Caco-2 (cell line): ENCODE measurements at regions not wholly inside any gene's neighbourhood (a gene's known extent, or its start where the extent isn't known, plus 50 kb on each side); places are given as distances from the start of the nearest gene placed in this dataset.

Experiments used
- BruUV-seq: library from RNA; stranded (reverse); fragments of 400-500 nt; replicated peaks from 2 replicates; lab custom pipeline; 2021; lab: Mats Ljungman, UMichigan
- CTCF ChIA-PET: fragments of 300-600 bp; sonication (Branson Sonifier 250); formaldehyde crosslinking; loops from one replicate; lab custom pipeline; 2022; ENCODE audit warnings: antibody characterized with exemption; lab: Charles Lee
- POLR2A ChIA-PET: fragments of 300-600 bp; sonication (Branson Sonifier 250); formaldehyde crosslinking; loops from one replicate; lab custom pipeline; 2022; ENCODE audit warnings: antibody characterized with exemption; lab: Charles Lee
- DNase-seq, 2 experiments: peaks; one replicate each; pipeline versions ENCODE4 v3.0.0 to v3.0.0-alpha.2; 2020 to 2022
- H3K27me3 ChIP-seq: replicated peaks from 2 replicates; pipeline ENCODE4 v1.6.0; 2011; ENCODE audit warnings: low read length; ENCODE audit not compliant: control insufficient read depth, insufficient read depth
- H3K36me3 ChIP-seq: 2 replicates; pipeline ENCODE4 v1.5.1; 2011; ENCODE audit warnings: low read length; ENCODE audit not compliant: control insufficient read depth, insufficient read depth
- H3K4me1 ChIP-seq: fragments of 250-450 bp; sonication (Bioruptor Pico); 2 replicates; pipeline ENCODE4 v1.5.1; 2020; ENCODE audit warnings: mild to moderate bottlenecking
- H3K4me3 ChIP-seq: 2 replicates; pipeline ENCODE4 v1.5.1; 2011; ENCODE audit warnings: low read depth, mild to moderate bottlenecking, control low read depth, low read length
- H3K9me3 ChIP-seq: fragments of 250-450 bp; sonication (Bioruptor Pico); 2 replicates; pipeline ENCODE4 v1.5.1; 2020; ENCODE audit warnings: mild to moderate bottlenecking, moderate library complexity
- H3K27ac Mint-ChIP-seq: one replicate; pipeline ENCODE4 v1.8.0; 2022; ENCODE audit warnings: mixed read lengths; ENCODE audit not compliant: unreplicated experiment
- H3K27me3 Mint-ChIP-seq: one replicate; pipeline ENCODE4 v1.8.0; 2022; ENCODE audit warnings: mixed read lengths; ENCODE audit not compliant: insufficient read depth, unreplicated experiment
- H3K36me3 Mint-ChIP-seq: one replicate; pipeline ENCODE4 v1.8.0; 2022; ENCODE audit warnings: mild to moderate bottlenecking, mixed read lengths; ENCODE audit not compliant: insufficient read depth, unreplicated experiment
- H3K4me1 Mint-ChIP-seq: one replicate; pipeline ENCODE4 v1.8.0; 2022; ENCODE audit warnings: low read depth, mixed read lengths; ENCODE audit not compliant: unreplicated experiment
- H3K4me3 Mint-ChIP-seq: one replicate; pipeline ENCODE4 v1.8.0; 2022; ENCODE audit warnings: mild to moderate bottlenecking, moderate library complexity, mixed read lengths; ENCODE audit not compliant: unreplicated experiment
- H3K9me3 Mint-ChIP-seq: one replicate; pipeline ENCODE4 v1.8.0; 2022; ENCODE audit warnings: mixed read lengths; ENCODE audit not compliant: unreplicated experiment
- intact Hi-C: fragments of 100-400 bp; cut with micrococcal nuclease; formaldehyde crosslinking; loops from one replicate; pipeline ENCODE4 v1.10.0; 2022; ENCODE audit not compliant: unreplicated experiment
- TF ChIP-seq, protein P1 (sequence below), 2 experiments: fragments of 200-600 bp in 1 of 2; IDR thresholded peaks; 1 replicate in 1 of 2; 2 replicates in 1 of 2; pipeline versions ENCODE4 v1.5.1 to v1.8.0; 2011 to 2022; ENCODE audit warnings: antibody characterized with exemption in 1 of 2, control low read depth in 1 of 2, inconsistent platforms in 1 of 2, low read depth in 1 of 2, low read length in 1 of 2, mild to moderate bottlenecking in 1 of 2, moderate library complexity in 1 of 2; ENCODE audit not compliant: insufficient read depth in 1 of 2, severe bottlenecking in 1 of 2, unreplicated experiment in 1 of 2

DNA sequence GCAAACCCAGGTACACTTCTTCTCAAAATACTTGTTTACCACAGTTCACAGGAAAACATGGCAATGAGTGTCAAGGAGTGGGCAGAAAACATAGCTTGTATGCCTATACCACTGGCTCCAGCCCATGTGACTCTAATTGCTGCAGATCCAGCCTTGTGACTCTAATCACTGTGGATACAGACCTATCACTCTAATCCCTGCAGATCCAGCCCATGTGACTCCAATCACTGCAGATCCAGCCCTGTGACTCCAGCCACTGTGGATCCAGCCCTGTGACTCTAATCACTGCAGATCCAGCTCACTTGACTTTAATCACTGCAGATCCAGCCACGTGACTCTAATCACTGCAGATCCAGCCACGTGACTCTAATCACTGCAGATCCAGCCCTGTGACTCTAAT lies 366.3 kb upstream of the IRX4 start:
- Histone ChIP-seq H3K27me3 (no peaks in the 10 kb centered on the region), H3K4me1 (no peaks in the 10 kb centered on the region), H3K9me3 (no peaks in the 10 kb centered on the region), H3K4me3 (no peak overlapping the region), H3K36me3 (no peaks in the 10 kb centered on the region)
- BruUV-seq, result no TSS peak
- Mint-ChIP-seq H3K27me3 (peaks cover 7% of the 10 kb centered on the region), H3K9me3 (peaks cover 16% of the 10 kb centered on the region), H3K36me3 (no peaks in the 10 kb centered on the region), H3K4me1 (no peaks in the 10 kb centered on the region), H3K4me3 (no peak overlapping the region), H3K27ac (no peak overlapping the region)
- TF ChIP-seq, protein P1, sequence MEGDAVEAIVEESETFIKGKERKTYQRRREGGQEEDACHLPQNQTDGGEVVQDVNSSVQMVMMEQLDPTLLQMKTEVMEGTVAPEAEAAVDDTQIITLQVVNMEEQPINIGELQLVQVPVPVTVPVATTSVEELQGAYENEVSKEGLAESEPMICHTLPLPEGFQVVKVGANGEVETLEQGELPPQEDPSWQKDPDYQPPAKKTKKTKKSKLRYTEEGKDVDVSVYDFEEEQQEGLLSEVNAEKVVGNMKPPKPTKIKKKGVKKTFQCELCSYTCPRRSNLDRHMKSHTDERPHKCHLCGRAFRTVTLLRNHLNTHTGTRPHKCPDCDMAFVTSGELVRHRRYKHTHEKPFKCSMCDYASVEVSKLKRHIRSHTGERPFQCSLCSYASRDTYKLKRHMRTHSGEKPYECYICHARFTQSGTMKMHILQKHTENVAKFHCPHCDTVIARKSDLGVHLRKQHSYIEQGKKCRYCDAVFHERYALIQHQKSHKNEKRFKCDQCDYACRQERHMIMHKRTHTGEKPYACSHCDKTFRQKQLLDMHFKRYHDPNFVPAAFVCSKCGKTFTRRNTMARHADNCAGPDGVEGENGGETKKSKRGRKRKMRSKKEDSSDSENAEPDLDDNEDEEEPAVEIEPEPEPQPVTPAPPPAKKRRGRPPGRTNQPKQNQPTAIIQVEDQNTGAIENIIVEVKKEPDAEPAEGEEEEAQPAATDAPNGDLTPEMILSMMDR (IDR thresholded peaks at IDR 0.05; ENCODE audit: insufficient read depth in 1 of 2, low read depth in 1 of 2, low read length in 1 of 2, severe bottlenecking in 1 of 2, unreplicated experiment in 1 of 2), result no peak
- ChIA-PET CTCF (no interaction called here), POLR2A (no interaction called here)
- DNase-seq, result no peak
- intact Hi-C loops, result no loop called here

DNA sequence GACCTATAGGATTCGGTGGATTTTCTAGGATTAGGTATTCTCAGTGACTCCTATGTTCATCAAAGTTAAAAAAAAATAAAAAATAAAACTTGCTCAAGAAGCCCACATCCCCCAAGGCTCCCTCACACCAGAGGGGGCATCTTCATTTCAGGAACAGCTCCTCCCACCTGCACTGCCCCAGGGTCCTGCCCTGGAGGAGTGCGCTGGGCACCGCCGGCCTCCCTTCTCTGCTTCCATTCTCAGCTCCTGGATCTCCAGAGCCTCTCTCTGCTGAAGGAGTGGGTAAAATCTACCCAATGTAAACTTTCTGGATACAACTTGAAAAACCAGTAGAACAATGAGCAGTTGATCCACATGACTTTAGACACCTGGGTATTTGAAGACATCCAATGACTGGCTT lies 359.8 kb upstream of the IRX4 start:
- Histone ChIP-seq H3K9me3 (no peaks in the 10 kb centered on the region), H3K27me3 (no peaks in the 10 kb centered on the region), H3K36me3 (no peaks in the 10 kb centered on the region), H3K4me1 (no peaks in the 10 kb centered on the region), H3K4me3 (no peak overlapping the region)
- POLR2A ChIA-PET, result no interaction called here
- no peaks in the 10 kb centered on the region for H3K4me1 Mint-ChIP-seq
- DNase-seq, result no peak
- no TSS peak for BruUV-seq
- no peak overlapping the region for H3K4me3 Mint-ChIP-seq
- H3K36me3 Mint-ChIP-seq, result no peaks in the 10 kb centered on the region
- TF ChIP-seq, protein P1 (IDR thresholded peaks at IDR 0.05; ENCODE audit: insufficient read depth in 1 of 2, low read depth in 1 of 2, low read length in 1 of 2, severe bottlenecking in 1 of 2, unreplicated experiment in 1 of 2), result no peak
- H3K27me3 Mint-ChIP-seq, result peaks cover 3% of the 10 kb centered on the region
- CTCF ChIA-PET, result no interaction called here
- no peak overlapping the region for H3K27ac Mint-ChIP-seq
- intact Hi-C loops, result no loop called here
- H3K9me3 Mint-ChIP-seq, result peaks cover 12% of the 10 kb centered on the region

GRCh38 chr5:2241842-2242241 lies 359.1 kb upstream of the IRX4 start:
- Histone ChIP-seq H3K4me3 (no peak overlapping the region), H3K4me1 (no peaks in the 10 kb centered on the region), H3K9me3 (no peaks in the 10 kb centered on the region), H3K27me3 (no peaks in the 10 kb centered on the region), H3K36me3 (no peaks in the 10 kb centered on the region)
- H3K27ac Mint-ChIP-seq, result no peak overlapping the region
- no peaks in the 10 kb centered on the region for H3K4me1 Mint-ChIP-seq
- intact Hi-C loops, result no loop called here
- H3K36me3 Mint-ChIP-seq, result no peaks in the 10 kb centered on the region
- POLR2A ChIA-PET, result no interaction called here
- no peaks in the 10 kb centered on the region for H3K27me3 Mint-ChIP-seq
- CTCF ChIA-PET, result no interaction called here
- BruUV-seq, result no TSS peak
- DNase-seq, result no peak
- TF ChIP-seq, protein P1 (IDR thresholded peaks at IDR 0.05; ENCODE audit: insufficient read depth in 1 of 2, low read depth in 1 of 2, low read length in 1 of 2, severe bottlenecking in 1 of 2, unreplicated experiment in 1 of 2), result no peak
- no peak overlapping the region for H3K4me3 Mint-ChIP-seq
- H3K9me3 Mint-ChIP-seq, result peaks cover 5% of the 10 kb centered on the region
